ENCODE measurements at regions not wholly inside any gene's neighbourhood (a gene's known extent, or its start where the extent isn't known, plus 50 kb on each side); places are given as distances from the start of the nearest gene placed in this dataset.

GRCh38 chr4:179927473-179927872, 2315.7 kb upstream of the TENM3 start:
- H3K9ac ChIP-seq (ENCODE audit: control insufficient read depth, insufficient read depth, low read length): no peak overlapping the region
- SMC1A ChIA-PET (ENCODE audit: uncharacterized antibody, unreplicated experiment): no interaction called here
- H3K9me3 ChIP-seq (replicated peaks; ENCODE audit: control insufficient read depth, insufficient read depth, low read length): no peaks in the 10 kb centered on the region
- CTCF ChIA-PET: no interaction called here
- 0% methylated on average over 1 of the region's 1 CpG for WGBS (ENCODE audit: insufficient coverage, insufficient replicate concordance, low lambda C conversion rate, missing lambda C conversion rate)
- no peaks in the 10 kb centered on the region for H3K79me2 ChIP-seq (ENCODE audit: control insufficient read depth, insufficient read depth, low read length)
- H3K4me1 ChIP-seq (ENCODE audit: control insufficient read depth, insufficient read depth, low read length): no peaks in the 10 kb centered on the region; the same call in 1 of the 2 replicates
- no peak overlapping the region for H3K4me3 ChIP-seq
- no peaks in the 10 kb centered on the region for H3K36me3 ChIP-seq (ENCODE audit: control insufficient read depth in 2 of 2, insufficient read depth in 2 of 2, low read length in 1 of 2)
- DNase-seq (ENCODE audit: low read depth, low spot score): no peak
- no peak overlapping the region for H2AFZ ChIP-seq (ENCODE audit: control insufficient read depth, low read depth, low read length)
- no peak overlapping the region for H3K4me2 ChIP-seq (ENCODE audit: control insufficient read depth, insufficient read depth)
- H3K27me3 ChIP-seq (replicated peaks in 1 of 2; ENCODE audit: control insufficient read depth in 2 of 2, insufficient read depth in 2 of 2, low read length in 1 of 2): no peaks in the 10 kb centered on the region
- POLR2A ChIA-PET: no interaction called here
- H3K27ac ChIP-seq (ENCODE audit: control insufficient read depth, insufficient read depth): no peak overlapping the region
- no peak; the same call in 1 of the 3 replicates for ATAC-seq
- intact Hi-C loops (cut with micrococcal nuclease; ENCODE audit: unreplicated experiment) (no loop called here), in situ Hi-C loops (cut with MboI) (no loop called here)
- TF ChIP-seq JUNB (IDR thresholded peaks at IDR 0.05) (0 out of 2 replicates have a peak, but pooled peaks have one; percentile 12), MYB (IDR thresholded peaks at IDR 0.05; ENCODE audit: borderline replicate concordance, low read depth, low read length) (no peak)
- BruUV-seq (replicated peaks): no TSS peak
- RAD21 ChIA-PET (ENCODE audit: unreplicated experiment): no interaction called here
- H4K20me1 ChIP-seq (ENCODE audit: control insufficient read depth, insufficient read depth): no peaks in the 10 kb centered on the region
- FAIRE-seq: no peak

- intact Hi-C loops (cut with micrococcal nuclease; ENCODE audit: unreplicated experiment): no loop called here
- Histone ChIP-seq H3K4me2 (ENCODE audit: control insufficient read depth, insufficient read depth) (no peak overlapping the region), H3K4me3 (no peak overlapping the region), H3K9me3 (replicated peaks; ENCODE audit: control insufficient read depth, insufficient read depth, low read length) (no peaks in the 10 kb centered on the region), H3K4me1 (ENCODE audit: control insufficient read depth, insufficient read depth, low read length) (no peaks in the 10 kb centered on the region), H4K20me1 (ENCODE audit: control insufficient read depth, insufficient read depth) (no peaks in the 10 kb centered on the region), H3K9ac (ENCODE audit: control insufficient read depth, insufficient read depth, low read length) (no peak overlapping the region), H2AFZ (ENCODE audit: control insufficient read depth, low read depth, low read length) (no peak overlapping the region), H3K79me2 (ENCODE audit: control insufficient read depth, insufficient read depth, low read length) (no peaks in the 10 kb centered on the region), H3K27ac (ENCODE audit: control insufficient read depth, insufficient read depth) (no peak overlapping the region), H3K27me3 (replicated peaks in 1 of 2; ENCODE audit: control insufficient read depth in 2 of 2, insufficient read depth in 2 of 2, low read length in 1 of 2) (no peaks in the 10 kb centered on the region), H3K36me3 (ENCODE audit: control insufficient read depth in 2 of 2, insufficient read depth in 2 of 2, low read length in 1 of 2) (no peaks in the 10 kb centered on the region)
- ATAC-seq (no peak), FAIRE-seq (no peak), DNase-seq (ENCODE audit: low read depth, low spot score) (no peak)
- BruUV-seq (replicated peaks): no TSS peak
- POLR2A ChIA-PET: no interaction called here
- in situ Hi-C loops (cut with MboI): no loop called here
- RAD21 ChIA-PET (ENCODE audit: unreplicated experiment): no interaction called here
- SMC1A ChIA-PET (ENCODE audit: uncharacterized antibody, unreplicated experiment): no interaction called here
- CTCF ChIA-PET: no interaction called here
- TF ChIP-seq RFX5 (IDR thresholded peaks at IDR 0.05; ENCODE audit: low read depth, low read length): no peak
- no peak for TF ChIP-seq CEBPB (IDR thresholded peaks at IDR 0.05; ENCODE audit: borderline replicate concordance in 1 of 2, low read depth in 2 of 2, low read length in 2 of 2)
- TF ChIP-seq NRF1 (conservative IDR thresholded peaks at IDR 0.05; ENCODE audit: low read depth, low read length): no peak
- no peak for TF ChIP-seq MAX (IDR thresholded peaks at IDR 0.05; ENCODE audit: low read depth, low read length)
- TF ChIP-seq NFYA (IDR thresholded peaks at IDR 0.05; ENCODE audit: borderline replicate concordance, low read depth, low read length): no peak
- no peak for TF ChIP-seq IKZF1 (conservative IDR thresholded peaks at IDR 0.05)
- no peak for TF ChIP-seq FOS (IDR thresholded peaks at IDR 0.05; ENCODE audit: borderline replicate concordance, extremely low read depth, insufficient read length)
- TF ChIP-seq RB1 (IDR thresholded peaks at IDR 0.05; ENCODE audit: borderline replicate concordance): no peak
- TF ChIP-seq CBX5 (IDR thresholded peaks at IDR 0.05; ENCODE audit: low read depth): no peak
- no peak for TF ChIP-seq ATF7 (IDR thresholded peaks at IDR 0.05; ENCODE audit: low read depth)
- no peak for TF ChIP-seq TARDBP (IDR thresholded peaks at IDR 0.05; ENCODE audit: borderline replicate concordance)
- TF ChIP-seq JUNB (IDR thresholded peaks at IDR 0.05): no peak
- no peak for TF ChIP-seq CTCF (IDR thresholded peaks at IDR 0.05 in 2 of 3, conservative IDR thresholded peaks at IDR 0.05 in 1 of 3; ENCODE audit: control insufficient read depth in 2 of 3, extremely low read depth in 1 of 3, insufficient read depth in 1 of 3, low read depth in 3 of 3, low read length in 3 of 3)
- TF ChIP-seq NR2C2 (IDR thresholded peaks at IDR 0.05; ENCODE audit: borderline replicate concordance, control insufficient read depth, insufficient read length, low read depth): no peak
Measured at GRCh38 chr4:179941911-179942310, 2301.3 kb upstream of the TENM3 start.

Data from GM12878 (cell line).